ENCODE measurements at regions not wholly inside any gene's neighbourhood (a gene's known extent, or its start where the extent isn't known, plus 50 kb on each side); places are given as distances from the start of the nearest gene placed in this dataset.
"Not testable (repeated sequence)": the region's sequence is repeated elsewhere in the genome, so short reads cannot be mapped to it uniquely, and the experiment has no call there.

DNA sequence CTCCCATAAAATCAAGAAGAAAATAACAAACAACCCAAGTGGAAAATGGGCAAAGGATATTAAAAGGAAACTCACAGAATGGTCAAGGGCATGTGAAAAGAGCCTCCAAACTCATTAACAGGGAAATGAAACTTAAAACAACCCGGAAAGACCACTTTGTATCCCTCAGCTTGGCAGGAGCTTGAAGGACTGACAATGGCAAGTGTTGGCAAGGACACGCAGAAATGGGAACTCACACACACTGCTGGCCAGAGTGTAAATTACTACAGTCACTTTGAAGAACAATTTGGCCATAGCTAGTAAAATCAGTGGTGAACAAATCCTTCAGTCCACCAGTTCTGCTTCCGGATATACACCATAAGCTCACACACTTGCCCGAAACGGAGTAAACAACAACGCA lies 58.1 kb upstream of the SMURF2 start:
- TF ChIP-seq, protein P1, sequence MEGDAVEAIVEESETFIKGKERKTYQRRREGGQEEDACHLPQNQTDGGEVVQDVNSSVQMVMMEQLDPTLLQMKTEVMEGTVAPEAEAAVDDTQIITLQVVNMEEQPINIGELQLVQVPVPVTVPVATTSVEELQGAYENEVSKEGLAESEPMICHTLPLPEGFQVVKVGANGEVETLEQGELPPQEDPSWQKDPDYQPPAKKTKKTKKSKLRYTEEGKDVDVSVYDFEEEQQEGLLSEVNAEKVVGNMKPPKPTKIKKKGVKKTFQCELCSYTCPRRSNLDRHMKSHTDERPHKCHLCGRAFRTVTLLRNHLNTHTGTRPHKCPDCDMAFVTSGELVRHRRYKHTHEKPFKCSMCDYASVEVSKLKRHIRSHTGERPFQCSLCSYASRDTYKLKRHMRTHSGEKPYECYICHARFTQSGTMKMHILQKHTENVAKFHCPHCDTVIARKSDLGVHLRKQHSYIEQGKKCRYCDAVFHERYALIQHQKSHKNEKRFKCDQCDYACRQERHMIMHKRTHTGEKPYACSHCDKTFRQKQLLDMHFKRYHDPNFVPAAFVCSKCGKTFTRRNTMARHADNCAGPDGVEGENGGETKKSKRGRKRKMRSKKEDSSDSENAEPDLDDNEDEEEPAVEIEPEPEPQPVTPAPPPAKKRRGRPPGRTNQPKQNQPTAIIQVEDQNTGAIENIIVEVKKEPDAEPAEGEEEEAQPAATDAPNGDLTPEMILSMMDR (IDR thresholded peaks at IDR 0.05): not testable (repeated sequence)
- TF ChIP-seq POLR2A (IDR thresholded peaks at IDR 0.05): not testable (repeated sequence)

Measured in testis (tissue), 2 donors.